GM12872 (cell line): ENCODE measurements at regions not wholly inside any gene's neighbourhood (a gene's known extent, or its start where the extent isn't known, plus 50 kb on each side); places are given as distances from the start of the nearest gene placed in this dataset.

ENCODE experiments used
- CTCF ChIP-seq: IDR thresholded peaks from 3 replicates; pipeline ENCODE4 v1.5.1; 2011; ENCODE audit warnings: low read depth, mild to moderate bottlenecking, low read length, moderate library complexity; ENCODE audit not compliant: insufficient read depth

DNA sequence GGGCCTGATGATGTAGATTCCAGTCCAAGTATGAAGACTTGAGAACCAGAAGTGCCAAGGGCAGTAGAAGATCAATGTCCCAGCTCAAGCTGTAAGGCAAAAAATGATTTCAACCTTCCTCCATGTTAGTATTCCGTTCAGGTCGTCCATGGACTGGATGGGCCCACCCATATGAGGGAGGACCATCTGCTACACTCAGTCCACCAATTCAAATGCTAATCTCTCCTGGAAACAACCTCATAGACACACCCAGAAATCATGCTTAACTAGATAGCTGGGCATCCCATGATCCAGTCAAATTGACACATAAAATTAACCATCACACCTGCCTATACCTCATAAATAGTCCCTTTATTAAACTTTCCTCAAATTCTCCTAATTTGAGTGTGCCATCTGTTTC lies 73.3 kb upstream of the NFASC start:
- no peak for TF ChIP-seq CTCF

- TF ChIP-seq CTCF = no peak
Observed at GRCh38 chr1:204799630-204800029, 71.0 kb upstream of the NFASC start.

DNA sequence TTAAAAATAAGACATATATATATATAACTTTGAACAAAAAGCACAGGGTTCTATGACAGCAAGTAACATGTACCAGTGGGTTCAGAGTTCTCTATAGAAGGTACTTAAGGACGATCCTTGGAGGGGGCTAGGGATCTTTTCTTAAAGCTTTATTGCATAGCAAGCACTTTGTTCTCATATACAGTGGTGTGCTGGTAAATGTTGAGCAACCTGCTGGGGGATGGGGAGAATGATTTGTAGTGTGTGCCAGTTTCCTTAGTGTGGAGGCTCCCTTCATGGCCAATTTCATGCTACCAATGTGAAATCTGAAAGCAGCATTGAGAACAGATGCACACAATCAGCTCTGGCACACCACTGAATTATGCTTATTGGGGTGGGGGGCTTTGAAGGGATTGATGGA lies 69.5 kb upstream of the NFASC start:
- TF ChIP-seq CTCF = no peak

GRCh38 chr1:204802401-204803175 lies 68.1 kb upstream of the NFASC start:
- no peak for TF ChIP-seq CTCF

- TF ChIP-seq CTCF = no peak
Observed at GRCh38 chr1:204803607-204804006, 67.1 kb upstream of the NFASC start.

- peak; percentile 96 for TF ChIP-seq CTCF
Observed at GRCh38 chr1:204806943-204807687, 63.5 kb upstream of the NFASC start.

DNA sequence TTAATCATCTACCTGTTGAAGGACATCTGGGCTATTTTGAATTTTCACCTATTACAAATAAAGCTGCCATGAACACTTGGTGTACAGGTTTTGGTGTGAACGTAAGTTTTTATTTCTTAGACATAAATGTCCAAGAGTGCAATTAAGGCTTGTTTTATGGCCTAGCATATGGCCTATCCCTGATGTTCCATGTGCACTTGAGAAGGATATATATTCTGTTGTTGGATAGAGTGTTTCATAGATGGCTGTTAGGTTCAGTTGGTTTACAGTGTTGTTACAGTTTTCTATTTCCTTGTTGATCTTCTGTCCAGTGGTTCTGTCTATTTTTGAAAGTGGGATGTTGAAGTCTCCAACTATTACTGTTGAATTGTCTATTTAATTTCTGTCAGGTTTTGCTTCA lies 61.2 kb upstream of the NFASC start:
- no peak for TF ChIP-seq CTCF
